Activated naive CD8-positive, alpha-beta T cell treated with anti-CD3 and anti-CD28 coated beads, Interleukin-2, amount 10 ng/mL, durations not matched to agents 7 days and 5 days (primary cell): ENCODE measurements at regions not wholly inside any gene's neighbourhood (a gene's known extent, or its start where the extent isn't known, plus 50 kb on each side); places are given as distances from the start of the nearest gene placed in this dataset.
A peak's percentile ranks its signal among the peaks of the same experiment; 100 is the strongest.

Source experiments
- ATAC-seq: fragments of 150-1000 bp; cut with Tn5 transposase; one replicate; pipeline ENCODE4 v1.10.0; 2021; ENCODE audit warnings: low read depth, moderate library complexity
- POLR2A ChIA-PET: fragments of 350-600 bp; sonication (Branson Sonifier 250); formaldehyde crosslinking; loops from one replicate; lab custom pipeline; 2021; ENCODE audit warnings: antibody characterized with exemption; lab: Charles Lee
- DNase-seq: peaks from one replicate; pipeline ENCODE4 v3.0.0; 2021
- H3K27ac Mint-ChIP-seq: one replicate; pipeline ENCODE4 v1.8.0; 2022; ENCODE audit warnings: mild to moderate bottlenecking, mixed read lengths
- H3K27me3 Mint-ChIP-seq: one replicate; pipeline ENCODE4 v1.8.0; 2022; ENCODE audit warnings: mild to moderate bottlenecking, moderate library complexity, mixed read lengths
- H3K36me3 Mint-ChIP-seq: one replicate; pipeline ENCODE4 v1.8.0; 2021; ENCODE audit warnings: mild to moderate bottlenecking, mixed read lengths
- H3K4me1 Mint-ChIP-seq: one replicate; pipeline ENCODE4 v1.8.0; 2021; ENCODE audit warnings: mixed read lengths
- H3K4me3 Mint-ChIP-seq: one replicate; pipeline ENCODE4 v1.8.0; 2022; ENCODE audit warnings: mild to moderate bottlenecking, moderate library complexity, mixed read lengths
- H3K9me3 Mint-ChIP-seq: one replicate; pipeline ENCODE4 v1.8.0; 2021; ENCODE audit warnings: mixed read lengths

DNA sequence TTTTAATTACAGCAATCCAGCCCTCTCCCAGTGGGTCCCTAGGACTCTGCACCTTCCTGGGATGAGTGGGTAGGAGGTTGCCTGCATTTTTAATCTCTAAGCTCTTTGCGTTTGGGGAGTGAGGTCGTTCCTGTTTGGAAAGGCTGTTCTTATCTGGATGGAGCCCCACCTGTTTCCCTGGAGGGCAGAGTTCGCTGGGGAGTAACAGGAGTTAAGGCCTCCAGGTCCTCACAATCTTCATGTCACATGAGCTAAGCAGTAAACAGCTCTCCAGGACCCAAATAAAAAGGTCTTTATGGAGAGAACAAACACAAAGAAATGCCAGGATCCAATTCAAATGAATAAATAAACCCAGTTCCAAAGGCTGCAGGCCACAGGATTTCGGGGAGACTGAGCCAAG lies 56.0 kb upstream of the RFLNA start:
- Mint-ChIP-seq H3K9me3 (peaks cover 4% of the 10 kb centered on the region), H3K4me1 (no peaks in the 10 kb centered on the region), H3K36me3 (peaks cover 3% of the 10 kb centered on the region), H3K4me3 (no peak overlapping the region), H3K27ac (no peak overlapping the region), H3K27me3 (peaks cover 2% of the 10 kb centered on the region)
- DNase-seq (no peak), ATAC-seq (no peak)
- POLR2A ChIA-PET, result no interaction called here

DNA sequence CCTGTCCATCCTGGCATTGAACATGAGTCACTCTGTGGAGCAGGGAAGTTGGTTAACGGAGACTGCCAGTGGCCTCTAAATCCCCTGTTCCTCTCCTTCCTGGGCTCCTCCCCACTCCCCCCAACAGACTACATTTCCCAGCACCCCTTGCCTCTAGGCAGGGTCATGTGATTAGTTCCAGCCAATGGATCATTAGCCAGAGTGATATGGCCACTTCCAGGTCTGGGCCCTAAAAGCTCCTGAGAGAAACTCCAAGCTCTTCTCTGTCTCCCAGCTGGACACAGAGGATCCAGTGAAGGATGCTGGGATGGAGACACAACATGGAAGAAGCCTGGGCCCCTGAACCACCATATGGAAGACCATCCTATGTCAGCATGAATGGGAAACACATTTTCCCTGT lies 54.4 kb upstream of the RFLNA start:
- Mint-ChIP-seq H3K27me3 (no peaks in the 10 kb centered on the region), H3K4me3 (no peak overlapping the region), H3K27ac (no peak overlapping the region), H3K36me3 (no peaks in the 10 kb centered on the region), H3K4me1 (no peaks in the 10 kb centered on the region), H3K9me3 (no peaks in the 10 kb centered on the region)
- ATAC-seq (peak; percentile 18), DNase-seq (no peak)
- POLR2A ChIA-PET, result no interaction called here

DNA sequence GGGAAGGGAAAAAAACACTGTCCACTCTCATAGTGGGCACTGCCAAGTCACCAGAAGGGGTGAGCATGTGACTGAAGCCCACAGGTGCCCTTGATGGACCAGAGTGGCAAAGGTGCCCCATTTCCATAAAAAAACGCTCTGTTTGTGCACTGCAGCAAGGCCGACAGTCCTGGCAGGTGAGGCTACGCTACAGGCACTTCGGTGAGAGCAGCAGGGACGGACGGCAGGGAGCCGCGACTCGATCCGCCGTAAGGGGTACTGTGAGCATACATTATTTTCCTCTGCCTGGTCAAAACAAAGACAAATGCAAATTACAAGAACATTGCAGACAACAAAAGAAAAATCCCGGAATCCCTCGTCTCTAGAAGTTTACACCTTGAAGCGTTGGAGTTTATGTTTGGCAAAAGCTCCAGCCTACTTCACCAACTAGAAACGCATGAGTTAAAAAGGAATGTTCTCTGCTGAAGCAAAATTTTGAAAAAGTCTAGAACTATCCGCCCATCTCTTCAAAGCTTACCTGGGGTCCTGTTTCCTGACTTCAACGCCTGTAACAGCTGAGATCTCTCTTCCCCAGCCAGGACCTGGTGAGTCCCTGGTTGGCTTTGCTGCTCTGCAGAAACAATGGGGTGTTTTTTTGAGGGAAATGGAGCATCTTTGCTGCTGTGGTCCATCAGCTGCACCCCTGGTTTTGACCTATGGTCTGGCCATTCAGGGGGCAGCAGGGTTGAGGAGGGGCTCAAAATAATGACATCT lies 52.9 kb upstream of the RFLNA start:
- no peak overlapping the region for H3K27ac Mint-ChIP-seq
- no peaks in the 10 kb centered on the region for H3K27me3 Mint-ChIP-seq
- POLR2A ChIA-PET, result no interaction called here

DNA sequence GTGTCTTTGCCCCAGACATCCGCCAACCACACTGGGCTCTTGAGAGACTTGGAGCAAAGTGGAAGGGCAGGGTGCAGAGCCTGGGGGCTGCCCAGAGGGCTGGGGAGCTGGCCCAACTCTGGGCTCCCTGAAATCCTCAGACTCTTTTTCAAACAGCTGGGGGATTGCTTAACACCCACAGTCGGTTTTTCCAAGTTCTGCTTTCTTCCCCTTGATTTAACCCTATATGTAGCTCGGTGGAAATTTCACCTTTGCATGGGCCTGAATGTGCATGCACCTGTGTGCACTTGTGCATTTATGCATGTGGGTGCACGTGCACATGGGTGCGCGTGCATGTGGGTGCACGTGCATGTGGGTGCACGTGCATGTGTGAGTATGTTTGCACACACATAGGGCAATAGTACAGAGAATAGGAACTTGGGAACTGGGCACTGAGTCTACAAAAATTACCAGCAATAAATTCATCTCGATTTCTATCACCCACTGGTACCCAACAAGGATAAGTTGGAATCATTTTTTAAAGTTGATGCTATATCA lies 52.3 kb upstream of the RFLNA start:
- Mint-ChIP-seq H3K9me3 (peaks cover 1% of the 10 kb centered on the region), H3K27ac (no peak overlapping the region), H3K36me3 (no peaks in the 10 kb centered on the region), H3K4me1 (no peaks in the 10 kb centered on the region), H3K27me3 (no peaks in the 10 kb centered on the region), H3K4me3 (no peak overlapping the region)
- ATAC-seq (no peak), DNase-seq (no peak)
- POLR2A ChIA-PET, result no interaction called here

More for the DNA sequence above, 52.9 kb upstream of the RFLNA start:
- H3K4me3 Mint-ChIP-seq, result no peak overlapping the region
- no peaks in the 10 kb centered on the region for H3K9me3 Mint-ChIP-seq
- no peak for ATAC-seq
- H3K36me3 Mint-ChIP-seq, result no peaks in the 10 kb centered on the region
- no peaks in the 10 kb centered on the region for H3K4me1 Mint-ChIP-seq
- DNase-seq, result no peak

DNA sequence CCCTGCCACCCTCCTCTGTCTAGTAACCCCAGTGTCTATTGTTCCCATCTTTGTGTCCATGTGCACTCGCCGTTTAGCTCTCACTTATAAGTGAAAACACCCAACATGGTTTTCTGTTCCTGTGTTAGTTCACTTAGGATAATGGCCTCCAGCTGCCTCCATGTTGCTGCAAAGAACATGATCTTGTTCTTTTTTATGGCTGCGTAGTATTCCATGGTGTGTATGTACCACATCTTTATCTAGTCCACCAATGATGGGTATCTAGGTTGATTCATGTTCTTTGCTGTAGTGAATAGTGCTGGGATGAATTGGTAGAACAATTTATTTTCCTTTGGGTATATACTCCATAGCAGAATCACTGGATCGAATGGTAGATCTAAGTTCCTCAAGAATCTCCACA lies 51.0 kb upstream of the RFLNA start:
- Mint-ChIP-seq H3K4me3 (no peak overlapping the region), H3K27me3 (no peaks in the 10 kb centered on the region), H3K9me3 (peaks cover 1% of the 10 kb centered on the region), H3K27ac (no peak overlapping the region), H3K36me3 (no peaks in the 10 kb centered on the region), H3K4me1 (no peaks in the 10 kb centered on the region)
- POLR2A ChIA-PET, result no interaction called here
- ATAC-seq (no peak), DNase-seq (no peak)
